ENCODE measurements at regions not wholly inside any gene's neighbourhood (a gene's known extent, or its start where the extent isn't known, plus 50 kb on each side); places are given as distances from the start of the nearest gene placed in this dataset.

DNA sequence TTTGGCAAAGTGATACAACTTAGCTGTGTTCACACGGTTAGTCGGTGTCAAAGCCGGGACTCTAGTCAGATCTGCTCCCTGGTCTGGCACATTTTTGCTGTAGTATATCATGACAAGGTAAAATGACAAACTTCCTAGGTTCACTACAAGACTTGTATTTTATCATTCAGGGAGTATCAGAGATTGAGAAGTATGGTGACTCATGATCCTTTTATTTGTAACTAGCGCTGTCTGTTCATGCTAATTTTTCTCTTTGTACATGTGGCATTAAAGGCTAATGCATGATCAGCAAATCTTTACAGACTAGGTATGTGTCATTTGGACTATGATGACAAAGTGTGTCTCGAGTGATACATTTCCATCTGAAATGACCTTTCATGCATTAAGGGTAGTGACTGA, 326.7 kb downstream of the SIPA1L2 start:
- no peaks in the 10 kb centered on the region for H4K20me1 ChIP-seq (ENCODE audit: insufficient read depth)
- peaks cover 0 to 7% of the 10 kb centered on the region in 2 experiments; a peak in 2 of 4 replicates for H3K4me1 ChIP-seq (ENCODE audit: control insufficient read depth in 1 of 2, insufficient read depth in 2 of 2, low read depth in 1 of 2, low read length in 1 of 2)
- ChIA-PET CTCF (no interaction called here), POLR2A (no interaction called here)
- H3K27ac ChIP-seq (ENCODE audit: low read depth in 2 of 2, low read length in 1 of 2), result no peak overlapping the region
- H3K4me2 ChIP-seq, result no peak overlapping the region
- no peaks in the 10 kb centered on the region for H3K9me3 ChIP-seq
- no peak overlapping the region for H3K9ac ChIP-seq
- H3K27me3 ChIP-seq (ENCODE audit: insufficient read depth), result no peaks in the 10 kb centered on the region
- no peaks in the 10 kb centered on the region for H3K79me2 ChIP-seq (ENCODE audit: insufficient read depth)
- DNase-seq, result no peak
- no peak overlapping the region for H3K4me3 ChIP-seq (ENCODE audit: low read depth in 2 of 2, low read length in 1 of 2)
- H3F3A ChIP-seq (replicated peaks; ENCODE audit: insufficient read depth), result no peaks in the 10 kb centered on the region
- no peak for TF ChIP-seq RCOR1 (IDR thresholded peaks at IDR 0.05; ENCODE audit: low read length)
- no peak for TF ChIP-seq TEAD4 (IDR thresholded peaks at IDR 0.05; ENCODE audit: borderline replicate concordance, insufficient read depth)
- TF ChIP-seq RXRA (IDR thresholded peaks at IDR 0.05; ENCODE audit: borderline replicate concordance, low read depth), result no peak
- TF ChIP-seq, protein P1, sequence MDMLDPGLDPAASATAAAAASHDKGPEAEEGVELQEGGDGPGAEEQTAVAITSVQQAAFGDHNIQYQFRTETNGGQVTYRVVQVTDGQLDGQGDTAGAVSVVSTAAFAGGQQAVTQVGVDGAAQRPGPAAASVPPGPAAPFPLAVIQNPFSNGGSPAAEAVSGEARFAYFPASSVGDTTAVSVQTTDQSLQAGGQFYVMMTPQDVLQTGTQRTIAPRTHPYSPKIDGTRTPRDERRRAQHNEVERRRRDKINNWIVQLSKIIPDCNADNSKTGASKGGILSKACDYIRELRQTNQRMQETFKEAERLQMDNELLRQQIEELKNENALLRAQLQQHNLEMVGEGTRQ (IDR thresholded peaks at IDR 0.05; ENCODE audit: borderline replicate concordance, low read depth, low read length), result no peak
- TF ChIP-seq ELF1 (IDR thresholded peaks at IDR 0.05), result no peak
- no peak for TF ChIP-seq FOXM1 (IDR thresholded peaks at IDR 0.05; ENCODE audit: low read depth)
- TF ChIP-seq, protein P2, sequence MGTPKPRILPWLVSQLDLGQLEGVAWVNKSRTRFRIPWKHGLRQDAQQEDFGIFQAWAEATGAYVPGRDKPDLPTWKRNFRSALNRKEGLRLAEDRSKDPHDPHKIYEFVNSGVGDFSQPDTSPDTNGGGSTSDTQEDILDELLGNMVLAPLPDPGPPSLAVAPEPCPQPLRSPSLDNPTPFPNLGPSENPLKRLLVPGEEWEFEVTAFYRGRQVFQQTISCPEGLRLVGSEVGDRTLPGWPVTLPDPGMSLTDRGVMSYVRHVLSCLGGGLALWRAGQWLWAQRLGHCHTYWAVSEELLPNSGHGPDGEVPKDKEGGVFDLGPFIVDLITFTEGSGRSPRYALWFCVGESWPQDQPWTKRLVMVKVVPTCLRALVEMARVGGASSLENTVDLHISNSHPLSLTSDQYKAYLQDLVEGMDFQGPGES (IDR thresholded peaks at IDR 0.05; ENCODE audit: low read depth, low read length), result no peak
- WGBS (ENCODE audit: low lambda C conversion rate), result 66% methylated on average over 5 of the region's 5 CpGs
- H3K9me2 ChIP-seq, result no peaks in the 10 kb centered on the region
- H2AFZ ChIP-seq (ENCODE audit: low read depth), result no peak overlapping the region
- H3K36me3 ChIP-seq (replicated peaks in 1 of 2; ENCODE audit: control insufficient read depth in 1 of 2, insufficient read depth in 2 of 2, low read length in 1 of 2), result no peaks in the 10 kb centered on the region

DNA sequence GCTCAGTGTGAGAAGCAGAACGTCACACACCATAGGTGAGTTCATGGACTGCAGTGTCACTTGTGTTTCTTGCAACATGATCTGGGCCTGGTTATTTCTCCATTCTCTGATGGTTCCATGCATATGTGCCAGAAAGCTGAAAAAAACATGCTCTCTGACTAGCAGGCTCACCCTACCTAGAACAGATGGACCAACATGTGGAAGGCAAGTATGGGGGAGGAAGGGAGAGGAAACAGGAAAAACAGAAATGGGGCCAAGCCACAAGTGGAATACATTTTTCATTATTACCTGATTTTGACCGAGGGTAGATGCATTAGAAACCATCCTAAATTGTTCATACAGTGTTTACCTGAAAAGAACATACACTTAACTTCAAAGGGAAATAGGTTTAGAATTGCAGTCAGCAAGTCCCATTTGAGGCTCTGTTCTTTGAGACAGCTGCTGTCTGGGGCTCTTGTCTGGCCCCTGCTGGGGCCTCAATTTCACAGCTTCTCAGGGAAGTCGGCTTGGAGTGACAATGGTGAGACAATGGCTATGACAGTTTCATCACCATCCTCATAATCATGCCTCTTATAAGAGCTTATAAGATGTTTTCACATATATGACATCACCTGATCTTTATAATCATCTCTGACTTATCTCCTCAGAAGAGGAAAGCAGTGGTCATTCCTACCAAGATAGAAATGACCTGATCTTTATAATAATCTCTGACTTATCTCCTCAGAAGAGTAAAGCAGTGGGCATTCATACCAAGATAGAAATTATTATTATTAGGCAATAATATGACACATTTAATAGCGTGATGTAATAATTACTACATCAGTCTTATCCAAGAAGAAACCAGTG, 327.3 kb downstream of the SIPA1L2 start:
- Histone ChIP-seq H3K9ac (no peak overlapping the region), H3K4me1 (ENCODE audit: control insufficient read depth in 1 of 2, insufficient read depth in 2 of 2, low read depth in 1 of 2, low read length in 1 of 2) (peaks cover 0 to 7% of the 10 kb centered on the region in 2 experiments; a peak in 2 of 4 replicates), H4K20me1 (ENCODE audit: insufficient read depth) (no peaks in the 10 kb centered on the region), H3K79me2 (ENCODE audit: insufficient read depth) (no peaks in the 10 kb centered on the region), H3F3A (replicated peaks; ENCODE audit: insufficient read depth) (no peaks in the 10 kb centered on the region), H3K9me2 (no peaks in the 10 kb centered on the region), H3K4me2 (no peak overlapping the region), H3K27ac (ENCODE audit: low read depth in 2 of 2, low read length in 1 of 2) (no peak overlapping the region), H3K9me3 (no peaks in the 10 kb centered on the region), H3K4me3 (ENCODE audit: low read depth in 2 of 2, low read length in 1 of 2) (no peak overlapping the region), H2AFZ (ENCODE audit: low read depth) (no peak overlapping the region), H3K27me3 (ENCODE audit: insufficient read depth) (no peaks in the 10 kb centered on the region), H3K36me3 (replicated peaks in 1 of 2; ENCODE audit: control insufficient read depth in 1 of 2, insufficient read depth in 2 of 2, low read length in 1 of 2) (no peaks in the 10 kb centered on the region)
- POLR2A ChIA-PET, result no interaction called here
- CTCF ChIA-PET, result interaction anchor here (0.9 kb wide), 1 partner anchor 79 kb away, joined by 3 read pairs; no protein-coding TSS in a partner anchor
- TF ChIP-seq GABPA (IDR thresholded peaks at IDR 0.05; ENCODE audit: low read depth) (no peak), SIN3A (IDR thresholded peaks at IDR 0.05; ENCODE audit: borderline replicate concordance, low read depth, low read length) (no peak), ELF1 (IDR thresholded peaks at IDR 0.05) (no peak), MEF2A (IDR thresholded peaks at IDR 0.05; ENCODE audit: borderline replicate concordance, low read depth) (no peak), NRF1 (IDR thresholded peaks at IDR 0.05; ENCODE audit: low read depth, low read length) (no peak), JUND (IDR thresholded peaks at IDR 0.05) (no peak), RFX5 (IDR thresholded peaks at IDR 0.05; ENCODE audit: low read length) (no peak), TEAD4 (IDR thresholded peaks at IDR 0.05; ENCODE audit: borderline replicate concordance, insufficient read depth) (no peak), FOXM1 (IDR thresholded peaks at IDR 0.05; ENCODE audit: low read depth) (no peak), RXRA (IDR thresholded peaks at IDR 0.05; ENCODE audit: borderline replicate concordance, low read depth) (no peak), SMC3 (IDR thresholded peaks at IDR 0.05; ENCODE audit: low read depth, low read length) (no peak), TAF1 (IDR thresholded peaks at IDR 0.05; ENCODE audit: borderline replicate concordance, low read depth, low read length) (no peak), YY1 (IDR thresholded peaks at IDR 0.05; ENCODE audit: low read depth) (no peak)
- TF ChIP-seq, protein P2 (IDR thresholded peaks at IDR 0.05; ENCODE audit: low read depth, low read length), result no peak
- TF ChIP-seq, protein P1 (IDR thresholded peaks at IDR 0.05; ENCODE audit: borderline replicate concordance, low read depth, low read length), result no peak
- WGBS (ENCODE audit: low lambda C conversion rate), result 31% methylated on average over 4 of the region's 4 CpGs
- no peak for DNase-seq

Data from SK-N-SH (cell line).